VCaP (cell line): ENCODE measurements at regions not wholly inside any gene's neighbourhood (a gene's known extent, or its start where the extent isn't known, plus 50 kb on each side); places are given as distances from the start of the nearest gene placed in this dataset.

ENCODE experiments used
- H3K27ac ChIP-seq: fragments of 450-650 bp; 2 replicates; pipeline ENCODE4 v1.5.1; 2017
- TF ChIP-seq, protein P1 (sequence below): fragments of 450-650 bp; conservative IDR thresholded peaks from 2 replicates; pipeline ENCODE4 v1.5.1; 2017; ENCODE audit warnings: mild to moderate bottlenecking, moderate library complexity

DNA sequence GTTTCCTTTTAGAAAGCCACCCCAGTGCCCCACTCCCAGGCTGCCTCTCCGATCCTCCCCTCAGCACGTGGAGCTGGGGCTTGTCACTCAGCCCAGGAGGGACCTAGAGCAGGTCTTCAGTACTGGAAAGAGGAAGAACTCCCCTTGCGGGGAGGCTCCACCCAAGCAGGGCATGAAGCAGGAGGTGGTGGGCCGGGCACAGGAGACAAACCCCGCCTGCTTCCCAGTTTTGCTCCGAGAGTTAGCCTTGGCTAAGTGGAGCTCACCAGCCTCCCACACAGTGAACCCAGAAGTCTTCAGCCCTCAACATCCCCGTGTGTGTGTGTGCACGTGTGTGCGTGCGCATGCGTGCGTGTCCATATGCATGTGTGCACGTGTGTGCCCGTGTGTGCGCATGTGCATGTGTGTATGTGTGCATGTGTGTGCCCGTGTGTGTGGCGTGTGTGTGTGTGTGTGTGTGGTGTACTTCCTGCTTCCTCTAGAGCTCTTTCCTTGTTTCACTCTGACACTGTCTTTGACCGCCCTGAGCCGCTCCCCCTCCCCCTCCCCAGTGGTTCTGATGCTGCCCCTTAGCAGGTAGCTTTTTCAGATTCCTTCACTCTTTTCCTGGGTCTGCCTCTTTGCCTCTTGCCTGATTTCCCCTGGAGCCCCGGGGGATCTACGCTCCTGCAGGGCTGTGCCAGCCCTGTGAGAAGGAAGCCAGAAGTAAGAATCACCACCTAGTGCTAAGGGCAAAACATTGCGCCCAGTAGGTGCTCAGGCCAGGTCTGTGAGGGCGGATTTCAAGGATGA, 239.8 kb downstream of the CDC5L start:
- no peak overlapping the region for H3K27ac ChIP-seq
- TF ChIP-seq, protein P1, sequence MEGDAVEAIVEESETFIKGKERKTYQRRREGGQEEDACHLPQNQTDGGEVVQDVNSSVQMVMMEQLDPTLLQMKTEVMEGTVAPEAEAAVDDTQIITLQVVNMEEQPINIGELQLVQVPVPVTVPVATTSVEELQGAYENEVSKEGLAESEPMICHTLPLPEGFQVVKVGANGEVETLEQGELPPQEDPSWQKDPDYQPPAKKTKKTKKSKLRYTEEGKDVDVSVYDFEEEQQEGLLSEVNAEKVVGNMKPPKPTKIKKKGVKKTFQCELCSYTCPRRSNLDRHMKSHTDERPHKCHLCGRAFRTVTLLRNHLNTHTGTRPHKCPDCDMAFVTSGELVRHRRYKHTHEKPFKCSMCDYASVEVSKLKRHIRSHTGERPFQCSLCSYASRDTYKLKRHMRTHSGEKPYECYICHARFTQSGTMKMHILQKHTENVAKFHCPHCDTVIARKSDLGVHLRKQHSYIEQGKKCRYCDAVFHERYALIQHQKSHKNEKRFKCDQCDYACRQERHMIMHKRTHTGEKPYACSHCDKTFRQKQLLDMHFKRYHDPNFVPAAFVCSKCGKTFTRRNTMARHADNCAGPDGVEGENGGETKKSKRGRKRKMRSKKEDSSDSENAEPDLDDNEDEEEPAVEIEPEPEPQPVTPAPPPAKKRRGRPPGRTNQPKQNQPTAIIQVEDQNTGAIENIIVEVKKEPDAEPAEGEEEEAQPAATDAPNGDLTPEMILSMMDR, result no peak

DNA sequence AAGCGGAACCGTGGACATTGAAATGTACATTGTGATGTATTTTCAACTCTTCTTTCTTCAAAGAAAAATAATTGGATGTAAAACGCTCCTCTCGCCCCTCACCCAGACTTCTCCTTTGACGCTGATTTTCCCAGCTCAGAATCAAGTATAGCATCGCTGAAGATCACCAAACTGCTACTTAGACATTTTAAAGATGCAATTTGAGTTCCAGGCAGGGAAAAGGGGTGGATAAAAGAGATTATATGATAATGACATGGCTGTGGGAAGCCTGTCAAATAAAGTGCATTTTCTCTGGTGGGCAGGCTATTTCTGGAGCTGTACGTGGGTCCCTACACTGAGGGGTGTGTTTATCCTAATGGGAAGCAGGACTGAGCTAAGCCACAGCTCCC, 240.4 kb downstream of the CDC5L start:
- no peak overlapping the region for H3K27ac ChIP-seq
- TF ChIP-seq, protein P1, result no peak

DNA sequence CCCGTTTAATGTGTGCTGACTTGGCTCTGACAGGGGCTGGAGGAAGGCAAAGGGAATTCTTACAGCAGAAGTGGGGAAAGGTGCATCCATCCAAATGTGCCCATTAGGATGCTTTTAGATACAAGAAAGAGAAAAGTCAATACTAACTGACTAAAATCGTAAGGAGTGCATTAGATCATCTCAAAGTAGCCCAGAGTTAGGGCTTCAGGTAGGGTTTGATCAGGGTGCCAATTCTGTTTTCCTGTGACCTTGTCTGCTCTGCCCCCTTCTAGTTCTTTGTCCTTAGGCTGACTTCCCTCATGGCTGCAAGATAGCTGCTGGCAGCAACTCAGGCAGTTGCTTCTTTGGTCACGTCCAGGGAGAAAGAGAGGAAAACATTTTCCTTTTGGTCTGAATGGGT, 240.8 kb downstream of the CDC5L start:
- TF ChIP-seq, protein P1, result no peak
- no peak overlapping the region for H3K27ac ChIP-seq

DNA sequence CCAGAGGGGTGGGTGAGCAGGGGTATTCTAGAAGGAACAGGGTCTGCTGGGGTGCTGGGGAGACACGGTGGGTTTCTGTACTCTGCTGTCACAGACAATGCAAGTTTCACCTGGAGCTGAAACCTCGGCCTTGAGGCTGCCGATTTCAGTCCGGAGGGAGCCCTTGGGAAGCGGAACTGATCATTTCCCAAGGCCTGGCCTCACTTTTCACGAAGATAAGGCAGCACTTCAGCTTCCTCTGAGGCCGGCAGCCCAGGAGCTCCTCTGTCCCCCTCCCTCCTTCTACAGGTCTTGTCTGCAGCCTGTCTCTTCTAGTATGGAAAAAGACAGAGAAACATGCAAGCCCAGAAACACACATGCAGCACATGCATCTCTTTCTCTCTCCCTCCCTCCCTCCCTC, 242.1 kb downstream of the CDC5L start:
- TF ChIP-seq, protein P1, result no peak
- H3K27ac ChIP-seq, result no peak overlapping the region

DNA sequence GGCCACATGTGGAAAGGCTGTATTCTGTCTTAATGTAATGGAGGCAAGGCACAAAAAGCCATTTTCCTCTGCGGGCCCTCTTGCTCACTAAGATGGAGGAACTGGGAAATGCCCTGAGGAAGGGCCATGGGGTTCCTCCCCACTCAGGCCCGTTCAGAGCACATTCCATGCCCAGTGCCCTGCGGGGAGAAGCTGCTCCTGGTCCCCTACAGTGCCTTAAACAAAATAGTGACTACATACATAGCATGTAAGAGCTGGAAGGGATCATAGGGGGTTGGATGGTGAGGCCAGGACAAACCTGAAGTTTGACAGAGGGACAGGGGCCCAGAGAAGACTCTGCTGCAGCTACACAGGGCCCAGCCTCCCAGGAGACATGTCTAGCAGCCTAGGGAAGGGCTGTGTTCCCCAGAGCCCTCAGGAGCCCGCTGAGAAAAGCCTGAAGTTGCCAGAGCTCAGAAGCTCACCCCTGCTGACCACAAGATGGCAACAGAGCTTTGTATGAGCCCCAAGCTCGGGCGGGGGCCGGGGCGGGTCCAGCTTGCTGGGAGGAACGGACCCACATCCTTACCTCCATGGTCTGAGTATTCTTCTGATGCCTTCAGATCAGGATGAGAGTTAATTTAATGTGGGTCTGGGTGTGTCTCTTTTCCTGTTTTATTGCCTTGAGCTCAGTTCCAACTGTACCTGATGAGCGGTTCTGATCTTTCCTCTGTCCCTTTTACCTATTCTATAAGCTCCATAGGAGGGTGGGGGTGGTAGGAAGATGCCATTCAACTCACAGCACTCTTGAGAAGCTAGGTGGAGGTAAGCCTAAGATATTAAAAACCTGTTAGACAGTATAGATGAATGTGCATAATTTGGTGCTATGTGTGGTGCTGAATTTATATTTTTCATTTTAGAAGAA, 242.9 kb downstream of the CDC5L start:
- H3K27ac ChIP-seq, result no peak overlapping the region
- TF ChIP-seq, protein P1, result peak; percentile 90

DNA sequence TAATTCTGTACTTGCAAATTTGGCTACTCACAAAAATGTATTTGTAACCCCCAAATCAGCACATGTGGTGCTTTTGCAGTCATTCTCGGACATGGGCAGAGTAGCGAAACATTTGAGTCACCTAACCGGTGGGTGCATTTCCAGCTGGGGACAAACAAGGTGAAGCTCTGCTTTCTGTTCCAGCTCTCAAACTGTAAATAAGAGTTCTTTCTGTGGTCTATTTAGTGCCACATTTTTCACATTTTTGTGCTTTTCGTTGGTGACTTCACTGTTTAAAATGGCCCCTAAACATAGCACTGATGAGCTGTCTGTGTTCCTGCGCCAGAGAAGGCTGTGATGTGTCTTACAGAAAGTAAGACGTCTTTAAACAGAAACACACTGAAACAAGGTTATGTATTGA, 244.5 kb downstream of the CDC5L start:
- H3K27ac ChIP-seq, result no peak overlapping the region
- TF ChIP-seq, protein P1, result no peak

DNA sequence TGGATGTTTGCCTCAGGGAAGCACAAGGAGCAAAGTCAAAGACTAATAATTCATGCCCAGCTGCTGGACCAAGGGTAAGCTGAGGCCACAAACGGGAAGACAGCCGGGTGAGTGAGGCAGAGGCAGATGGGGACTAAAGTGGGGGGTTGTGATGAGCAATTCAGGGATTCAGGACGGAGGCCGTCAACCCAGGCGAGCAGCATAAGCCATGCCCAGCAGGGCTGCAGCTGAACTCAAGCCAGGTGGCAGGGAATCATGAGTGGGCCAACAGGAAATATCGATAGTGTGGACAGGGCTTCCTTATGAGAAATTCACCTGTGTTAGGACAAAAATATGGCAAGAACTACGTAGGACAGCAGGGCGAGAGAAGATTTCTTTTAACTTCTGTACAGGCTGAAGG, 246.8 kb downstream of the CDC5L start:
- TF ChIP-seq, protein P1, result no peak
- H3K27ac ChIP-seq, result no peak overlapping the region
